Natural killer cell (primary cell): ENCODE measurements at regions not wholly inside any gene's neighbourhood (a gene's known extent, or its start where the extent isn't known, plus 50 kb on each side); places are given as distances from the start of the nearest gene placed in this dataset.

Experiments used
- ATAC-seq, 3 donors: fragments of 150-1000 bp in 2 of 3; fragments of 200-7000 bp in 1 of 3; cut with Tn5 transposase; 1 replicate in 1 of 3; 2 replicates in 2 of 3; pipeline ENCODE4 v1.10.0; 2021; ENCODE audit warnings: mild to moderate bottlenecking in 2 of 3, moderate library complexity in 2 of 3
- DNase-seq, 2 donors: peaks; one replicate each; pipeline versions ENCODE4 v3.0.0 to v3.0.0-alpha.2; 2013 to 2021; ENCODE audit warnings: mixed read lengths in 1 of 2
- H3K27ac ChIP-seq: one replicate; pipeline ENCODE4 v1.5.1; 2013; ENCODE audit warnings: mild to moderate bottlenecking, low read length
- H3K27me3 ChIP-seq: one replicate; pipeline ENCODE4 v1.6.1; 2013; ENCODE audit warnings: low read length; ENCODE audit not compliant: control insufficient read depth, insufficient read depth
- H3K36me3 ChIP-seq: one replicate; pipeline ENCODE4 v1.6.1; 2013; ENCODE audit warnings: low read length; ENCODE audit not compliant: control insufficient read depth, insufficient read depth
- H3K4me1 ChIP-seq: one replicate; pipeline ENCODE4 v1.6.1; 2013; ENCODE audit warnings: low read length; ENCODE audit not compliant: control insufficient read depth, insufficient read depth
- H3K4me3 ChIP-seq: one replicate; pipeline ENCODE4 v1.5.1; 2013; ENCODE audit warnings: low read length
- H3K9me3 ChIP-seq: one replicate; pipeline ENCODE4 v1.6.1; 2013; ENCODE audit warnings: low read length; ENCODE audit not compliant: control insufficient read depth, insufficient read depth
- H3K27ac Mint-ChIP-seq, 2 donors: one replicate each; pipeline ENCODE4 v1.8.0; 2022; ENCODE audit warnings: mild to moderate bottlenecking in 2 of 2, mixed read lengths in 2 of 2, moderate library complexity in 1 of 2
- H3K27me3 Mint-ChIP-seq, 2 donors: one replicate each; pipeline ENCODE4 v1.8.0; 2022; ENCODE audit warnings: low read depth in 2 of 2, mixed read lengths in 2 of 2
- H3K36me3 Mint-ChIP-seq: one replicate; pipeline ENCODE4 v1.8.0; 2022; ENCODE audit warnings: mixed read lengths
- H3K4me1 Mint-ChIP-seq, 2 donors: one replicate each; pipeline ENCODE4 v1.8.0; 2022; ENCODE audit warnings: mixed read lengths in 2 of 2
- H3K4me3 Mint-ChIP-seq: one replicate; pipeline ENCODE4 v1.8.0; 2022; ENCODE audit warnings: mild to moderate bottlenecking, moderate library complexity, mixed read lengths
- H3K9me3 Mint-ChIP-seq, 2 donors: one replicate each; pipeline ENCODE4 v1.8.0; 2022; ENCODE audit warnings: mixed read lengths in 2 of 2
- WGBS: methylation state at CpG from one replicate; pipeline ENCODE4 v1.1.7; 2013; ENCODE audit warnings: missing lambda C conversion rate; ENCODE audit not compliant: insufficient coverage; 5-methylcytosine and 5-hydroxymethylcytosine counted together
- intact Hi-C: fragments of 100-400 bp; cut with micrococcal nuclease; formaldehyde crosslinking; loops from one replicate; pipeline ENCODE4 v1.14.2; 2022
- TF ChIP-seq, protein P1 (sequence below): fragments of 200-600 bp; IDR thresholded peaks from one replicate; pipeline ENCODE4 v1.8.0; 2022; ENCODE audit warnings: antibody characterized with exemption

DNA sequence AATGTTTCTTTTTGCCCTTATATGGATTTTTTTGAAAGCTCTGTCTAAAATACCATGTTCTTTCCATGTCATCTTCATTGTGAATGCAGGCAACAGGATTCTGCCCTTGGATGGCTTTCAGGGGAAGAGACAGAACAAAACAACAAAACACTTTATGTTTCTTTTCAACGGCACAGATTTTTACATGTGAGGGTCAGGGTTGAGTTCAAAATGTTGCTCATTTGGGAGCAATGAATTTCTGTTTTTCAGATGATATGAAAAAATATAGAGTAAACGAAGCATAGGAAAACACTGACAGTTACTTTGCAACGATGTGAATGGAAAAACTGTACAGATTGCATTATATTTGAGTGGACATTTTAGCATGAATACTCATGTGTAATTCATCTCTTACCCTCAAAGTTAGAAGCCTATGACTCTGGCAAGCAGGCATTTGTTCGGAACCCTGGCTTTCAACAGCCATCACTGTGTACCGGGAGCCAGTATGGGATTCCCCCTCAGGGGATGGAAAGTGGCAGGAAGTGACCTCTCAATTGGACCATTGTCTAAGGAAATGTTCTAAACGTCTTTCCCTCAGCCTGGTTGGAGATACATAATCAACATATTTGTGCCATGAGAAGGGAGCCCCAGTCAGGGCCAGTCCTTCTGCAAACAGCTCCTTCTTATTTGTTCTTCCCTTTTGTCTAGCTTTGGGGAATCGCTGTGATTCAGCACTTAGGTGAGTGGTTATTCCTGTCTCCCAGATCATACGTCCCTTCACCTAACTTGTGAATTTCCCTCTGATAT is 153.9 kb upstream of the MEF2C start:
- no peak overlapping the region for H3K4me3 ChIP-seq
- no peaks in the 10 kb centered on the region for H3K27me3 ChIP-seq
- H3K9me3 ChIP-seq, result no peaks in the 10 kb centered on the region
- 85% methylated on average over 8 of the region's 8 CpGs for WGBS
- H3K4me3 Mint-ChIP-seq, result no peak overlapping the region
- ATAC-seq (no peak), DNase-seq (no peak)
- H3K4me1 ChIP-seq, result no peaks in the 10 kb centered on the region
- no peaks in the 10 kb centered on the region for H3K4me1 Mint-ChIP-seq
- TF ChIP-seq, protein P1, sequence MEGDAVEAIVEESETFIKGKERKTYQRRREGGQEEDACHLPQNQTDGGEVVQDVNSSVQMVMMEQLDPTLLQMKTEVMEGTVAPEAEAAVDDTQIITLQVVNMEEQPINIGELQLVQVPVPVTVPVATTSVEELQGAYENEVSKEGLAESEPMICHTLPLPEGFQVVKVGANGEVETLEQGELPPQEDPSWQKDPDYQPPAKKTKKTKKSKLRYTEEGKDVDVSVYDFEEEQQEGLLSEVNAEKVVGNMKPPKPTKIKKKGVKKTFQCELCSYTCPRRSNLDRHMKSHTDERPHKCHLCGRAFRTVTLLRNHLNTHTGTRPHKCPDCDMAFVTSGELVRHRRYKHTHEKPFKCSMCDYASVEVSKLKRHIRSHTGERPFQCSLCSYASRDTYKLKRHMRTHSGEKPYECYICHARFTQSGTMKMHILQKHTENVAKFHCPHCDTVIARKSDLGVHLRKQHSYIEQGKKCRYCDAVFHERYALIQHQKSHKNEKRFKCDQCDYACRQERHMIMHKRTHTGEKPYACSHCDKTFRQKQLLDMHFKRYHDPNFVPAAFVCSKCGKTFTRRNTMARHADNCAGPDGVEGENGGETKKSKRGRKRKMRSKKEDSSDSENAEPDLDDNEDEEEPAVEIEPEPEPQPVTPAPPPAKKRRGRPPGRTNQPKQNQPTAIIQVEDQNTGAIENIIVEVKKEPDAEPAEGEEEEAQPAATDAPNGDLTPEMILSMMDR, result no peak
- no peak overlapping the region for H3K27ac Mint-ChIP-seq
- no peaks in the 10 kb centered on the region for H3K36me3 ChIP-seq
- H3K27me3 Mint-ChIP-seq, result no peaks in the 10 kb centered on the region
- intact Hi-C loops, result no loop called here
- H3K36me3 Mint-ChIP-seq, result no peaks in the 10 kb centered on the region
- H3K9me3 Mint-ChIP-seq, result peaks cover 4% of the 10 kb centered on the region in 2 donors
- no peak overlapping the region for H3K27ac ChIP-seq

DNA sequence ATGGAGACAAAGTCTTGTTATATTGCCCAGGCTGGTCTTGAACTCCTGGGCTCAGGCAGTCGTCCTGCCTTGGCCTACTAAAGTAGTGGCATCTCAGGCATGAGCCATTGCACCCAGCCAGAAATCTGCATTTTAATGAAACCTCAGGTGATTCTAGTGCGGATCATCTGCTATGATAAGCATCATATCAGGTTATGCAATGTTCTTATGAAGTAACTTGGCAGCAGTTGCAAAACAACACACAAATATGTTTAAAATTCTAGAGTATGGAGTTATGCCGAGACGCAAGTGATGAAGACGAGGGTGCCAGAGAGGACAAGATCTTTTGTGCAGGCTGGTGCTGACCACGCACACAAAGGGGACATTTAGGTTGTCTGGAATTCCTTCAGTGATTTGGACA is 153.2 kb upstream of the MEF2C start:
- Mint-ChIP-seq H3K4me3 (no peak overlapping the region), H3K27me3 (no peaks in the 10 kb centered on the region), H3K27ac (no peak overlapping the region), H3K36me3 (no peaks in the 10 kb centered on the region), H3K9me3 (peaks cover 4% of the 10 kb centered on the region in 2 donors), H3K4me1 (no peaks in the 10 kb centered on the region)
- 82% methylated on average over 6 of the region's 6 CpGs for WGBS
- intact Hi-C loops, result no loop called here
- H3K9me3 ChIP-seq, result no peaks in the 10 kb centered on the region
- ATAC-seq (no peak), DNase-seq (no peak)
- H3K27me3 ChIP-seq, result no peaks in the 10 kb centered on the region
- H3K4me1 ChIP-seq, result no peaks in the 10 kb centered on the region
- TF ChIP-seq, protein P1, result no peak
- H3K36me3 ChIP-seq, result no peaks in the 10 kb centered on the region
- no peak overlapping the region for H3K27ac ChIP-seq
- H3K4me3 ChIP-seq, result no peak overlapping the region

DNA sequence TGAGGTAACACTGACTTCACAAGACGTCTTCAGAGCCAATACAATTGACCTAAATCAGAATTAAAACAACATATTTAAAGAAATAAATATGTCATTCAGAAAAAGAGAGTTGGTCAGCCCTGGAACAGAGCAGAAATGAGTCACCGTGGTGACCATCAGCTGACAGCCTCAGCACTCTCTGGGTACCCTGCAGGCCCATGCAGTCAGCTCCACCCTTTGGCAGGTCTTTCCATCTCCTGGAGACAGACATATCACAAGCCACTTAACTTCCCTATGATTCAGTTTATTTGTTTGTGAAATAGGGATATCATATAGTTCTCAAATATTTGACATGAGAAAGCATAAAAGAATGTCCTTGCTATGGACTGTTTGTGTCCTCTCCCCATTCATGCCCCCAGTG is 151.6 kb upstream of the MEF2C start:
- TF ChIP-seq, protein P1, result no peak
- no peaks in the 10 kb centered on the region for H3K4me1 ChIP-seq
- no peak overlapping the region for H3K4me3 ChIP-seq
- peaks cover 4% of the 10 kb centered on the region in 2 donors for H3K9me3 Mint-ChIP-seq
- H3K36me3 ChIP-seq, result no peaks in the 10 kb centered on the region
- no peak overlapping the region for H3K27ac Mint-ChIP-seq
- 93% methylated on average over 1 of the region's 2 CpGs for WGBS
- H3K36me3 Mint-ChIP-seq, result no peaks in the 10 kb centered on the region
- no peaks in the 10 kb centered on the region for H3K4me1 Mint-ChIP-seq
- no peaks in the 10 kb centered on the region for H3K9me3 ChIP-seq
- no peaks in the 10 kb centered on the region for H3K27me3 Mint-ChIP-seq
- no peaks in the 10 kb centered on the region for H3K27me3 ChIP-seq
- intact Hi-C loops, result no loop called here
- no peak overlapping the region for H3K4me3 Mint-ChIP-seq
- DNase-seq, result no peak
- no peak for ATAC-seq
- no peak overlapping the region for H3K27ac ChIP-seq

DNA sequence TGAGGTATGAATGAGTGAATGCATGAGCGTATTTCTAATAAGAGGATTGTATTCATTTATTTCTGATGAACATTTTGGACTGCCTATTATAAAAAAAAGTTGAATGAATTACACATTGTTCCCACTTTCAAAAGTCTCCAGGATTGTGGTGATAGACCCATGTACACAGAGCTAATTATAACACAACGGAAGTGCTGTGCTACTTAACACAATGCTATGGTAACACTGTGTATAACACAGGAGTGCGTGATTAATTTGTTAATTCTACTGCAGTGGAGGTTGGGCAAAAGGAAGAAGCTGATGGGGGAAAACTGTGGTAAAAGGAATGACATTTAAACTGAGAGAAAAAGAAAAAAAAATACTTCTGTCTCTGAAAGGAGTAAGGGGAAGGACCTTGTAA is 147.8 kb upstream of the MEF2C start:
- H3K27me3 ChIP-seq, result no peaks in the 10 kb centered on the region
- no peak for DNase-seq
- Mint-ChIP-seq H3K27me3 (no peaks in the 10 kb centered on the region), H3K9me3 (no peaks in the 10 kb centered on the region), H3K4me3 (no peak overlapping the region), H3K27ac (no peak overlapping the region), H3K36me3 (no peaks in the 10 kb centered on the region), H3K4me1 (no peaks in the 10 kb centered on the region)
- no peak for ATAC-seq
- WGBS, result 87% methylated on average over 3 of the region's 3 CpGs
- no peak overlapping the region for H3K27ac ChIP-seq
- TF ChIP-seq, protein P1, result no peak
- no peaks in the 10 kb centered on the region for H3K4me1 ChIP-seq
- no peaks in the 10 kb centered on the region for H3K9me3 ChIP-seq
- intact Hi-C loops, result no loop called here
- no peaks in the 10 kb centered on the region for H3K36me3 ChIP-seq
- H3K4me3 ChIP-seq, result no peak overlapping the region
